HT1080 (cell line): ENCODE measurements at regions not wholly inside any gene's neighbourhood (a gene's known extent, or its start where the extent isn't known, plus 50 kb on each side); places are given as distances from the start of the nearest gene placed in this dataset.

Experiments used
- DNase-seq: peaks from one replicate; pipeline ENCODE4 v3.0.0-alpha.2; 2015; ENCODE audit warnings: low read depth

DNA sequence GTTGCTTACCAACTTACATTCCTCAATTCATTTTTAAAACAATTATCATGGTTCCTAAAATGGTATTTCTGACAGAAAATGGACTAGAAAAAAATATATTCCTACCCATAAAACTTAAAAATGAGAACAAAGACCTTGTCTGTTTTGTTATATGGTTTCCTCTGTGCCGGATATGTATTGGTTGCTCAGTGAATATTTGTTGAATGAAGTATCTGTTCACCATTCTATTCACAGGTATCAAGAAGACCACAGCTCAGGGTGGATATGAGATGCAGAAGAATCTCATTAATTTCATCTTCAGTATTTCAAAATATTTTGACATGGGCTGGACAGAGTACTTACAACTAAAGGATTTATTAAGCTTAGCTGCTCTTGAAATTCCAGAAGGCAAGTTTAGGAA is 58.1 kb downstream of the TUSC7 start:
- DNase-seq: no peak

GRCh38 chr3:116770815-116771450 is 61.4 kb downstream of the TUSC7 start:
- peak; percentile 83 for DNase-seq

DNA sequence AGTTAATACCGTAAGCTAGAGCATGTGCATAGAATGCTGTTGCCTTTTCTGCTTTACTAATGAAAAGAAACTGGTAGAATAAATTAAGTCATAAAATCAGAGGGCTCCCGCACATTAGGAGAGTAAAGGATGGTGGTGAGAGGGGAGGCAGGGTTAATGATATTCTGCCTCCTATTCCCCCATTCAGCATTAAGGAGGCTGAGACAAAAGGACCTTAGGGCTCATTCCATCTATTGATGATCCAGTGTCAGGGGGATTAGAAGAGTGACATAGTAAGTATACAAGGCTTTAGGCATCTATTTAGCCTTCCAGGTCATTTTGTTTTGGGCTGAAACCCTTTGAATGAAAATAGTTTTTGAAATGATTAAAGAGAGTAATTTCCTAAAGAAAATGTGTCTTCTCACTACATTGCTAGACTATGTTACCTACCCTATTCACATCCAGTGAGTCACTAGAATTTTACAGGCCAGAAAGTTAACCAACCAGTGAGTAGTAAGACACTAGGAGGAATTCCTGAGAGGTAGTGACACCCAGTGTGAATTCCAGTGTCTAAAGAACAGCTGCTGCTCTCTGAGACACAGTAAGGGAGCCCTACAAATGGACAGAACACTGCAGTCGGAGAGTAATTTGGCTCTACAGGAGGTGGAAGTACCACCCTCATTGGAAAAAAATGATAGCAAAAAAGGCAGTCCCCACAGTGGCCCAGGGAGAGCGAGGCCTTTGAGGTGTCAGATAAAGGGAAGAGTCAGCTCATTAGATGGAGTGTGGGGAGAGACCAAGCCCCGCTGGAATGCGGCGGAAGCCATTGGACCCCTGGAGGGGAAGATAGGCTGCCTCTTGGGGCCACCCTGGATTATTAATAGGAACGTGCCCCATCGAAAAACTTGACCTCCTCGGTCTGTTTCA is 67.6 kb downstream of the TUSC7 start:
- no peak for DNase-seq

- no peak for DNase-seq
These were observed 75.6 kb downstream of the TUSC7 start for GRCh38 chr3:116785226-116785625.

- no peak for DNase-seq
These were observed 93.1 kb downstream of the TUSC7 start for GRCh38 chr3:116802651-116803050.

DNA sequence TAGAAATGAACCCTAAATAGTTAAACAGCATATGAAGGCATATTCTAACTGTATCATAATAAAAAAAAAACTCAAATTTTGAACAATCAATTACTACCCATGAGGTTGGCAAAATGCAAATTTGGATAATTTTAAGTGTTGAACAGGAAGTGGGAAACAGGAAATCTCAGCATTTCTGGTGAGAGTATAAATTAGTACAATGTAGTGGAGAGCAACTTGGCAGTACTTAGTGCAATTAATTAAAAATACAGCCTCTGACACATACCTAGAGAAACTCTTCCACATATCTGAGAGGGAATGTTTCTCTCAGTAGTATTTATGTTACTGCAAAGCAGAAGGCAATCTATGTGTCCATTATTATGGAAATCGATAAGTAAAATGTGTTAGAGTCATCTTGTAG is 96.8 kb downstream of the TUSC7 start:
- DNase-seq: no peak

GRCh38 chr3:116808725-116809124 is 99.1 kb downstream of the TUSC7 start:
- DNase-seq: no peak

GRCh38 chr3:116809208-116809607 is 99.6 kb downstream of the TUSC7 start:
- DNase-seq: no peak

DNA sequence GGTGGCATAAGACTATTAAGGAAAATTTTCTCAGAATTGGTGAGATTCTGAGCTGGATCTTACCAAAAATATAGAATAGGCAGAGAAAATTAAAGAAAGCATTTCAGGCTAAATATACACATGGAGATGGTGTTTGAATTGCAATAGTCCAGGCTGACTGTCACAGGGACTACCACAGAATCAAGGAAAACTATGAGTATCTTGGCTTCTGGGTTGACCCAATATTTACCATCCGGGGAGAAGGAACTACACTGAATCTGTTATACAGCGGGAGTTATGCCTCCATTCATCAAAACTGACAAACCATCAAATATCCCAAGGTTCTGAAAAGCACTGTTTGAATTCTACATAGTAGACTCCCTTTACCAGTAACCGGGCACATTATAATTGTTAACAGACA is 102.2 kb downstream of the TUSC7 start:
- DNase-seq: no peak

- no peak for DNase-seq
These were observed 103.4 kb downstream of the TUSC7 start for GRCh38 chr3:116812949-116813348.

DNA sequence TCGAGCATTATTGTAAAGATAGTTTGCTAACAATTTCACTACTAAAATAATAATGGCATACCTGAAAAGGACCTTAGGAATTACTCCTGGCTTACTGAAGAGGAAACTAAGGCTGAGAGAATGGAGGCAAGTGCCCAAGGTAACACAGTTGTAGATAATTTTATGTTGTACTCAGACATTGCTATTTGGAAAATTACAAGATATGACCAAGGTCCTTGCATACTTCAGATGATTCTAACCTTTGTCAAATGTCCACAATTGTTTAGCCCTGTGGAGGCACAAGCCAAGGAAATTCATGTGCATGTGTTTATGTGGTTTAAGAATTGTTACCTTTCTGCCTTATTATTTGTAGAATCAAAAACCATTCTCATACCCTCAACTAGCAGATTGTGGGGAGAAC is 105.7 kb downstream of the TUSC7 start:
- no peak for DNase-seq

DNA sequence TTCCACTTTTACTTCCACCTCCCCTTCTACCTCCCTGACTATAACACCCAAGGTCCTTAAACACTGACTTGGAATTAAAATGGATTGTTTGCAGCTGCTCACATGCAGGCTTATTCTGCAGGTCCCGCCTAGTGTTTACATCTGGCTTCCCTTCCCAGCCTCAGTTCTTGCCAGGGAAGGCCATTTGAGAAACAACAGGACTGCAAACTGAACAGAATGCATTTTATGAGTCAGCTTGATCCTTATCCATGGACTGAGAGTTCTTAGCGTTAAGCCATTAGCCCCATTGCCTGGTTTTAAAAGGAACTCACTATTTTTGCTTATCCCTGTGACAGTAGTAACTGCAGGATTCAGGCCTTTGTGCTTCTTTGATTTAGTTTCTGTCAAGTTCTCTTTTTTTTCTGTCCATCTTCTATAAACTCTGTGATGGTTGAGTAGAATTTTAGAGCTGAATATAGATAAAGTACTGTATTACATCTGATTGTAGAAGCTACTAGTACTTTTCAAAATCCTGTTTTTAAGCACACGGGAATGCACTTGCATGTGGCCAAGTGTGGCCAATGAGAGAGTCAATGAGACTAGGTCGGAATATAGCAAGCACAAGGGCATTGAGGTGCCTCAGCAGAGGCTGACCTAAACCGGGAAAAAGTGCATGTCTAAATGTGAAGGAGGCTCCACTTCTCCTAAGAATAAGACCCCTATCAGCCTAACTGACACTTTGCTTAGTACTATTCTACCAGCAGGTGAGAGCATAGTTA is 106.4 kb downstream of the TUSC7 start:
- no peak for DNase-seq

GRCh38 chr3:116821371-116821770 is 111.8 kb downstream of the TUSC7 start:
- DNase-seq: no peak

DNA sequence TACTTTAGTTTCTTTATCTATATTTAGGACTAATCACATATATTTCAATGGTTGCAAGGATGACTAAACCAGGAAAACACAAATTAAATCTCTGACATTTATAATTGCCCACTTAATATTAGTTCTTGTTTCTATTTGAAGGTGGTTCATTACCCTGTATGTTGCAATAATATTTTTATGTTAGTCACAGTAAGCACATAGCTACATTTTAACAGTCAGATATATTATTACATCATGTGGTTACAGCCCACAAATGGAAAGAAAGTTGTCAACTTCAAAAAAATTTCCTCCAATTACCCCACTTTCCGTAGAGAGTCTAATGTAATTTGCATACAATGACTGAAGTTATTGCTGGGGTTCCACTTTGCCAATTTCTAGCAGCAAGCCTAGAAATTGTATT is 114.6 kb downstream of the TUSC7 start:
- DNase-seq: no peak

- DNase-seq: no peak
These were observed 123.6 kb downstream of the TUSC7 start for GRCh38 chr3:116833202-116833601.

GRCh38 chr3:116834816-116835215 is 125.2 kb downstream of the TUSC7 start:
- DNase-seq: no peak

DNA sequence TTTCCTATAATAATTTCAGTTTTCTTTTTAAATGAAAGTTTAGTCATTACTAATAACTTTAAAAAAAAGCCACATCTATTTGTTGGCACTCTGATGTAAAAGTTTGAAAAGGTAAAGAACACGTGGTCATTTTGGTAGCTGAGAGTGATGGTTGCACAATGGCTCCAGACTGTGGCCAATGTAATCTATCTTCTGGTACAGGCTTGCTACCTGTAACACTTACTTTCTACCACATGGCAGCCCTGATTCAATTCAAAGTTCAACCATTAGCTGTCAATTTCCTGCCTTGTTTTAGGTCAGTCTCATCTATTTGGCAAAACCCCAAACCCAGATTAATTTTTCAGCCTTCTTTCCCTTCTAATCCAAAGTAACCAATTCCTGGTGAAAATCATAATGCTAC is 126.1 kb downstream of the TUSC7 start:
- no peak for DNase-seq

- peak; percentile 1 for DNase-seq
These were observed 126.7 kb downstream of the TUSC7 start for GRCh38 chr3:116836286-116836685.

- no peak for DNase-seq
These were observed 127.9 kb downstream of the TUSC7 start for GRCh38 chr3:116837483-116837882.

- DNase-seq: no peak
These were observed 131.6 kb downstream of the TUSC7 start for GRCh38 chr3:116841003-116841735.

DNA sequence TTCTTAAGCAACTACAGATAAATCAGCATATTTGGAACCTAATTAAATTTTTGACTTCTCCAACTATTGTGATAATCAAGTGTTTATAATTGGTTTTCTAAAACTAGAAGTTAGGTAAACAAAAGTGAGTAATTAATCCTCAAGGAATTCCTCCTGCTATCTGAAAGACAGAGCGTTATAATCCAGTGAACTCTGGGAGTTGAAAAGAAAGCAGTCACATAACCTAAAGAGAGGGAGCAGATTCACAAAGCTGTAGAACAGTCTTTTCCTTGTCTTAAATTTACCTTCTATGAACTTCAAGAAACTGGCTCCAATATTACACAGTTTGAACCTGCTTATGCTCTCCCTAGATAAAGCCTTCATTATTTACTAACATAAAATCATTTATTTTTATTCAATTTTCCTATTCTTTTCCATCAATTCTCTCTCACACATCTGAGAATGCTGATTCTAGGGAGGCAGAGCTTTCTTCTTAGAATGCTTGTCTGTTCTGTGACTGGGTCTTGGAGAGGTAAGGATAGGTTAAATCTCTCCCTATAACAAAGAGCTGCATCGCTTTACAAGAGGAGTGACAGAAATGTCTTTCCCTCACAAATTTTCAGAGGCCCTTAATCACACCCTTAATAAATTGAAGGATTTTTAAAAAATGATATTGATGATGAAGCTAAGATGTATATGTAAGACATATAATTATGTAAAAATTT is 132.8 kb downstream of the TUSC7 start:
- DNase-seq: no peak
